ENCODE measurements at regions not wholly inside any gene's neighbourhood (a gene's known extent, or its start where the extent isn't known, plus 50 kb on each side); places are given as distances from the start of the nearest gene placed in this dataset.
"Not testable (repeated sequence)": the region's sequence is repeated elsewhere in the genome, so short reads cannot be mapped to it uniquely, and the experiment has no call there.

GRCh38 chr17:14736631-14737030, 435.8 kb downstream of the HS3ST3B1 start:
- intact Hi-C loops (cut with DNase I), result no loop called here
- DNase-seq (ENCODE audit: missing footprints) (no peak), ATAC-seq (no peak)

- intact Hi-C loops (cut with DNase I), result no loop called here
- ATAC-seq (no peak), DNase-seq (ENCODE audit: missing footprints) (no peak)
Observed at GRCh38 chr17:14733376-14733775, 432.5 kb downstream of the HS3ST3B1 start.

GRCh38 chr17:14732211-14732610, 431.3 kb downstream of the HS3ST3B1 start:
- DNase-seq (ENCODE audit: missing footprints), result no peak
- ATAC-seq, result no peak
- intact Hi-C loops (cut with DNase I), result no loop called here

- no peak for DNase-seq (ENCODE audit: missing footprints)
- ATAC-seq, result no peak
- intact Hi-C loops (cut with DNase I), result no loop called here
Observed at GRCh38 chr17:14731591-14731990, 430.7 kb downstream of the HS3ST3B1 start.

- no peak for DNase-seq (ENCODE audit: missing footprints)
- intact Hi-C loops (cut with DNase I), result no loop called here
- ATAC-seq, result no peak
Observed at GRCh38 chr17:14730821-14731220, 429.9 kb downstream of the HS3ST3B1 start.

- DNase-seq (ENCODE audit: missing footprints) (no peak), ATAC-seq (no peak)
- intact Hi-C loops (cut with DNase I), result no loop called here
Observed at GRCh38 chr17:14725729-14726128, 424.8 kb downstream of the HS3ST3B1 start.

GRCh38 chr17:14724770-14725169, 423.9 kb downstream of the HS3ST3B1 start:
- no peak for DNase-seq (ENCODE audit: missing footprints)
- ATAC-seq, result no peak
- intact Hi-C loops (cut with DNase I), result no loop called here

- intact Hi-C loops (cut with DNase I); DNase-seq (ENCODE audit: missing footprints); ATAC-seq: not testable (repeated sequence)
Observed at GRCh38 chr17:14723349-14723748, 422.5 kb downstream of the HS3ST3B1 start.

- intact Hi-C loops (cut with DNase I), result no loop called here
- ATAC-seq (no peak), DNase-seq (ENCODE audit: missing footprints) (no peak)
Observed at GRCh38 chr17:14719942-14720341, 419.1 kb downstream of the HS3ST3B1 start.

GRCh38 chr17:14717859-14718258, 417.0 kb downstream of the HS3ST3B1 start:
- intact Hi-C loops (cut with DNase I), result no loop called here
- no peak for ATAC-seq
- DNase-seq (ENCODE audit: missing footprints), result no peak

GRCh38 chr17:14715561-14715960, 414.7 kb downstream of the HS3ST3B1 start:
- intact Hi-C loops (cut with DNase I), result no loop called here
- no peak for DNase-seq (ENCODE audit: missing footprints)
- ATAC-seq, result no peak

- DNase-seq (ENCODE audit: missing footprints), result no peak
- ATAC-seq, result no peak
- intact Hi-C loops (cut with DNase I), result no loop called here
Observed at GRCh38 chr17:14712611-14713021, 411.7 kb downstream of the HS3ST3B1 start.

- intact Hi-C loops (cut with DNase I), result no loop called here
- no peak for ATAC-seq
- DNase-seq (ENCODE audit: missing footprints), result no peak
Observed at GRCh38 chr17:14704121-14704520, 403.2 kb downstream of the HS3ST3B1 start.

- intact Hi-C loops (cut with DNase I), result no loop called here
- no peak for DNase-seq (ENCODE audit: missing footprints)
- no peak for ATAC-seq
Observed at GRCh38 chr17:14701886-14702285, 401.0 kb downstream of the HS3ST3B1 start.

GRCh38 chr17:14699574-14700185, 398.8 kb downstream of the HS3ST3B1 start:
- no peak for DNase-seq (ENCODE audit: missing footprints)
- ATAC-seq, result no peak
- intact Hi-C loops (cut with DNase I), result no loop called here

GRCh38 chr17:14693382-14693781, 392.5 kb downstream of the HS3ST3B1 start:
- ATAC-seq, result no peak
- DNase-seq (ENCODE audit: missing footprints), result no peak
- intact Hi-C loops (cut with DNase I), result no loop called here

GRCh38 chr17:14690704-14691103, 389.8 kb downstream of the HS3ST3B1 start:
- intact Hi-C loops (cut with DNase I), result no loop called here
- no peak for ATAC-seq
- no peak for DNase-seq (ENCODE audit: missing footprints)

GRCh38 chr17:14688134-14688533, 387.3 kb downstream of the HS3ST3B1 start:
- ATAC-seq (no peak), DNase-seq (ENCODE audit: missing footprints) (no peak)
- intact Hi-C loops (cut with DNase I), result no loop called here

- no peak for DNase-seq (ENCODE audit: missing footprints)
- ATAC-seq, result no peak
- intact Hi-C loops (cut with DNase I), result no loop called here
Observed at GRCh38 chr17:14672830-14673229, 371.9 kb downstream of the HS3ST3B1 start.

GRCh38 chr17:14670861-14671260, 370.0 kb downstream of the HS3ST3B1 start:
- no peak for ATAC-seq
- DNase-seq (ENCODE audit: missing footprints), result no peak
- intact Hi-C loops (cut with DNase I), result no loop called here

- no peak for ATAC-seq
- intact Hi-C loops (cut with DNase I), result no loop called here
Observed at GRCh38 chr17:14664511-14664910, 363.6 kb downstream of the HS3ST3B1 start.

More at GRCh38 chr17:14664511-14664910, 363.6 kb downstream of the HS3ST3B1 start:
- no peak for DNase-seq (ENCODE audit: missing footprints)

Measured in Right ventricle myocardium inferior (tissue), 1 donor.